Hypothalamus (tissue), 51 donors: ENCODE measurements at regions not wholly inside any gene's neighbourhood (a gene's known extent, or its start where the extent isn't known, plus 50 kb on each side); places are given as distances from the start of the nearest gene placed in this dataset.

Source experiments
- DNase-seq, 51 donors: peaks; one replicate each; lab custom pipeline; 2025; lab: John Stamatoyannopoulos, UW

DNA sequence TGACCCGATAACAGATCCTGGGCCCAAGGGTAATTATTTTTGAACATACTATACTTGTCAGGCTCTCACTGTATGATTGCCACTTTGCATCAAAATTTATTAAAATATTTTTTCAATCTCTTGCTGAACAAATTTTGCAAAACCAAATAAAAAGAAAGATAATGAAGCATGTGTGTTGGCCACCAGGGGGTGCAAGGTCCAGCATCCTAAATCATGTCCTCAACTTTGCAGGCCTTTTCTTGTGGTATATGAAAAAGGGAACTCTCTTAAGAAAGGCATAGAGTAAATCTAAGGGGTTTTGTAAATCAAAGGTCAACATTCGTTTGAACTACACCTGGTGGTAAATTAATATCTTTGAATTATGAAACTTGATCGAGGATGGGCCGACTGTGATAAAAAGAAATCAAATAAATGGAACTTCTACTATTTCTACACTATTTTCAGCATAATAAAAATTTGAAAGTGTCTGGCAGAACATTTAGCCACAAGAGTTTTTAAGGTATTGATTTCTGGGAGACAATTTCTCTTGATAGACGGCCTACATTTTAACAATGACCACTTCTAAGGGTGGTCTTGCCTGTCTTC lies 676.5 kb downstream of the DMRTA1 start:
- peak in 15 of 51 donors; percentile 0 to 31 (median 8) for DNase-seq

DNA sequence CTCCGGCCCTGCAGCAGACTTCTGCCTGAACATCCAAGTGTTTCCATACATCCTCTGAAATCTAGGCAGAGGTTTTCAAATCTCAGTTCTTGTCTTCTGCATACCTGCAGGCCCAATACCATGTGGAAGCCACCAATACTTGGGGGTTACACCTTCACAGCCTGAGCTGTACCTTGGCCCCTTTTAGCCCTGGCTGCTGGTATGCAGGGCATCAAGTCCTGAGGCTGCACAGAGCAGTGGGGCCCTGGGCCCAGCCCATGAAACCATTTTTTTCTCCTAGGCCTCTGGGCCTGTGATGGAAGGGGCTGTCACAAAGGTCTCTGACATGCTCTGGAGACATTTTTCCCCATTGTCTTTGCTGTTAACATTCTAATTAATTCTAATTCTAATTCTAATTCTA lies 680.6 kb downstream of the ELAVL2 start:
- no peak for DNase-seq

DNA sequence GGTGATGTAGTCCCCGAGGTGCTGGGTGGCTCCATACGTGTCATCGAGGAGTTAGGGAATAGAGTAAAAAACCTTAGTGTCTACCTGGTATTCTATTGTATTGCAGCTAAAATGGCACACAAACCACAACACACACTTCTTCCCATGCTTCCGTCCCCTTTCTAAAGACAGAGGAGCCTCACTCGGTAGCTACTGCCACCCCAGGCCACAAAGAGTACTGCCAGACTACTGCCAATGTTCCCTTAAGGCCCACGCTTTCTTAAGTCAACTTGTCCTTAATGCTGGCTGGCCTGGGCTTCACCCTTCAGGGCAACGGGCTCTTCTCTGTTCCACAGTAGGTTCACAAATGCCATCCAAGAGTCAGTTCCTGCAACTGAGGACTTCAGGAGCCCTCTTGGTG lies 673.0 kb downstream of the ELAVL2 start:
- no peak for DNase-seq

DNA sequence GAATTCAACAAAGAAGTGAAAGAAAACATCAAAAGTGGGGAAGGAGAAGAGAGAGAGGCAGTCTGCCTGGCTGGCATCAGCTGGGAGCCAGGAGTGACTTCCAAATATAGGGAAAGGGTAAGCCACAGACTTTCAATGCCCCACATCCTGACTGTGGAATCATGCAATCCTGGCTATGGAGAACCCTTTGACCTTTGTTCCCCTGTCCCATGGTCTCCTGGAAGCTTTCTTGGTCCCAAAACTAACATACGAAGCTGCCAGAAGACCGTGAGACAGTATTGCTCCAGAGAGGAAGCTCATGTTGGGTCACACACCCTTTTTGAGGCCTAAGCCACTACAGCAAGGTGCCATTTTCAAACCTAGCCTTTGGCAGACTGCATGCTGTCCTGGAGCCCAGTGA lies 665.5 kb downstream of the ELAVL2 start:
- DNase-seq: no peak

DNA sequence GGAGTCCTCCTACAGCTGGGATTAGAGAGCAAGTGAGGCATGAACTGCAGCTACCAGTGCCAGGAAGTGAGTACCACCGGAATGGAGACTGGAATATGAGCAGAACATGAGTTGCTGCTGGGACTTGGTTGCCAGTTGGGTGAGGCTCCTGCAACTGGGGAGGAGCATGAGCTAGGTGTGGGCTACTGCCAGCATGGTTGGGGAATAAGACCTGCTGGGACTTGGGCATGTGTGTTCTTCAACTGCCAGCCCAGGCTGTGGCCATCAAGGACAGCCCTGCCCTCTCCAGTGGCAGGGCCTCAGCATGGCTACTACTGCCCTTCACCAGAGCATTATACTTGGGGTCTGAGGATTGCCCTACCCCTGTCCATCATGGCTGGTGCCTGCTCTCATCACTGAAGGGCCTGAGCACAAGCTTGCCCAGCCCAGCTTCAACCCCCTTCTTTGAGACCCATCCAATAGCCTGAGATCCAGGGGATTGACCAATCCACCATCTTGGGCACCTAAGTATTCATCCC lies 665.0 kb downstream of the ELAVL2 start:
- DNase-seq: no peak

DNA sequence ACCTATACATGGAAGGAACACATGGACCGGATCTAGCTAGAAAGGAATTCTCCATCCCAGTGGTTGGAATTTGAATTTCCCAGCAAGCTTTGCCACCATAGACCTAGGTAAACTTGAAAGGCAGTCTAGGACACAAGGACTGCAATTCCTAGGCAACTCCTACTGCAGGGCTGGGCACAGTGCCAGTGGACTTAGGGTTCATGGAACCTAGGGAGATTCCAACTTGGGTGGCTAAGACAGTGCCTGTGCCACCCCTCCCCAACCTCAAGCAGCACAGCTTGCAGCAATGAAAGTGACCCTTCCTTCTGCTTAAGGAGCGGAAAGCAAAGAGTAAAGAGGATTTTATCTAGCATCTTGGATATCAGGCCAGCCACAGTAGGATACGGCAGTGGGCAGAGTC lies 663.3 kb downstream of the ELAVL2 start:
- DNase-seq: no peak

DNA sequence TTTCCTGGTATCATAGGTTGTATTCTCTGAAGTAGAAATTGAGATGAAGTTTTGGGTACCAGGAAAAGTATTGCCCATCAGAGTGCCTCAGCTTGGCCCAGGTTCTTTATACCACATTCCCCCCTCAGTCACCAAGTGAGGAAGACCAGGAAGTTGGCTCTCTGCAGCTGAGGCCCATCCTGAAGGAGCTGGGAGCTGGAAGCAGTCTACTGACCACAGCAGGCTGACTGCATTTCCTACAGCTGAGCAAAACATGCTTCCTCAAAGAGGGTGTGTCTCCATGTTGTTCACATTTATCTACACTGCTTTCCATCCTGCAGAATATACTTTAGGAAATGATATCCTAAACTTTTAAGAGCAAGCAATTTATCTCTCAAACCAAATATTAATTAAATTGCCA lies 654.6 kb downstream of the ELAVL2 start:
- DNase-seq: no peak

DNA sequence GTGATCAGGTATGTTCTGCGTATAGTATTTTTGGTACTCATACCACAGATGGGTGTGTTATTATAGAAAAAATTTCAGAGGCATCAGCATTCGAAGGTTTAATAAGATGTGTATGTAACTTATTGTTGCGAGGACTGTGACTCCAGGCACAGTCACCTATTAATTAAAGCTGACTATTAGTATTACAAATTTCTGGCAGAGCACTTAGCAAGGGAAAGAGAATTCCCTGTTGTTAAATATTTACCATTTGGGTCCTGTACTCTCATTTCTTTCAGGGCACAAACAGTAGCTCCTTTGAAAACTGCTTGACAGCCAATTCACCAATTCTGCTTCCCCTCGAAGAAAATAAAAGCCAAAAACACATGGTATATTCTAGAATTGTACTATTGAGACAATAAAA lies 653.8 kb downstream of the ELAVL2 start:
- no peak for DNase-seq

DNA sequence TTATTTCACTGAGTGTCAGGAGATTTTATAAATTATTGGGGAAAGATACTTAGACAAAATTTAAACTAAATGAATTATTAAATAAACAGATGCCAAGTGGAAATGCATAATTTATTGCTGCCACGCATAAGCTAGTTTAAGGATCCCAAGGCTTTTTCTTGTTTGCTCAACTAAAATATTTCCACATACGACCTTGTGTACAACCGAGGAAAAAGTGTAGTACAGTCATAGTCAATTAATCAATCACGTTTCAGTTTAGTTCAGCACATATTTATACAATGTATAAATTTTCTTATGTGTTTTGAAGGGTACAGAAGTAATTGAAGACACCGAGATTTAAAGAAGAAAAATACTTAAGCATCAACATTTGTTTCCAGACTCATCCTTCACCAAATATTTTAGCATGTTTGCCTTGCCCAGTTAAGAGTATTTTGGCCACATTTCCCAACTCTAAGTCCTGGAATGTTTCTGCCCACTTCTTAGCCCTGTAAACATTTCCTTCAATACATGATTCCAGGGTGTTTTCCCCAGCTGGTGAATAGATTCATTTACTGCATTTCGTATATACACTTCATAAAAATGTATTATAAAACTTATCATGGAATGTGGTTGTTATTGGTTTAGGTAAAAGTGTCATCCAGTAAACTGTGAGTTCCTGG lies 652.9 kb downstream of the ELAVL2 start:
- DNase-seq: no peak

DNA sequence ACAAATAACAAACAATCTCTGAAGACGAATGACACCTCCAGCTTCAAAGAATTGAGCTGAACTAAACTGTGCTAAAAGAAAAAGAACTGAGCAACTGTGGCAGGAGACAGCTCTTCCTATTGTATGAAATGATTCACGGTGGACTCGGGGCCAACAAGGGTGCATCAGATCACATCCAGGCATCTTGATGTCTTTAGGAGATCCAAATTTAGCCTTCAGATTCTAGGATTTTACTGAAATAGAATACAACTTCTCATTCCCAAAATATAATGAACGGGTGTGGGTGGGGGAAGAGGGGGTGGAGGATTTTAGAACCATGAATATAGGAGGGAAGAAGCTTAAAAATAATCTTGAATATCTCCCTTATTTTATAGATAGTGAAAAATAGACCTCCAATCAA lies 631.8 kb downstream of the ELAVL2 start:
- DNase-seq: no peak

DNA sequence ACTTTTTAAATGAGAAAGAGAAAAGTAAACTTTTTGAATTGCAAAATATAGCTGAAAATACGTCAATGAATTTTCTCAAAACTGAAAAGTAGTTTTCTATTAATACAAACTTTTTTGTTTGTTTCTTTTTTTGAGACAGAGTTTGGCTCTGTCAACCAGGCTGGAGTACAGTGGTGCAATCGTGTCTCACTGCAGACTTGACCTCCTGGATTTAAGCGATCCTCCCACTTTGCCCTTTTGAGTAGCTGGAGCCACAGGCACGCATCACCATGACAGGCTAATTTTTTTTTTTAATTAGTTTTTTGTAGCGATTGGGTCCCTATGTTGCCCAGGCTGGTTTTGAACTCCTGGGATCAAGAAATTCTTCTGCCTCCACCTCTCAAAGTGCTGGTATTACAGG lies 610.4 kb downstream of the ELAVL2 start:
- DNase-seq: no peak

DNA sequence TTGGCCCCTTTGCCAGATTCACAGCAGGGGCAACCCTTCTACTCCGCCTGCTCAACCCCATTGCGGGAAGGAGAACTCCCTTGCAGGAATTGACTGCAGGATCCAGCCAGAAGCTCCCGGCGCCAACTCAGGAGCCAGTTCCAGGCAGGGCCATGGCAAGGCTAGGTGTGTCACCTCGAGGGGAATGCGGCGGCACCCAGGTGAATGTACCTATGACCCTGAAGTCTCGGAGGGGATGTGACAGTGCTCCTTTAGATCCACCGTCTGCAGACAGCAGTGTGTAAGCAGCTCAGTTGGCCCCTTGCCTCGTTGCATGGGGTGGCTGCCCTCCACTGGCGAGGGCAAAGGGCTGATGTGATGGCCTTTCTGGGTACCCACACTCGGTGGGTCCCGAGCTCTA lies 606.6 kb downstream of the ELAVL2 start:
- DNase-seq: no peak

DNA sequence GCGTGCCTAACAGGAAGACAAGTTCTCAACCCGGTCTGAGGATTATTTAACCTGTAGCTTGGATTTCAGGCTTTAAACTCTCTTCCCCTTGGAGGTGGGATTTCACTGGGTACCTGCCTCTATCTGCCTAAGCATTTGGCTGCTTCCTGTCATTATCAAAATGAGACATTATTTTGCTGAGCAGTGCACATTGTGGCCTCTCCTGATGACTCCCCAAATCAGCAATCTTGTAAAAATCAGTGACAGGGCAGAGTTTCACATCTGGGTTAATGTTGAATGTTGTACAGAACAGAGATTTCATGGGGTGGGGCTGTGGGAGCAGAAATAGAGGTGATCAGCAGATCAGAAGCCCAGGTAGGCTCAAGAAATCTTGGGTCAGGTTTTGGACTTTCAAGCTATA lies 605.9 kb downstream of the ELAVL2 start:
- no peak for DNase-seq

DNA sequence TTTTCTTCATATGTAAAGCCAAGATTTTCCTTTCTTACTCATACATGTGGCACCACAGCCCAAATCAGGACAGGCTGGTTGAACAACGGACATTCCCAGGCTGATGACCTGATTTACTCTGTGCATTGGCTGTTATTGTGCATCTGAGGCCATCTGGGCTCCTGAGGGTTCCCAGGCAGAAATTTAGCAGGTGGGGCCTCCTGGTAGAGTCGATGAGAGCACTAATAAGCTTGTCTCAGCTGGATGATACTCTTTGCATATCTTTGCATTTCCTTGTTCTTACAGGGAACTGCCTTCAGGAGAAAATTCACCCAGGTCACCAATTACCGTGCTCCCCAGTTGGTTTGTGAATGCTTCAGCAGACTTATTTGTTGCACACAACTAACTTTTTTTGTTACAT lies 605.1 kb downstream of the ELAVL2 start:
- no peak for DNase-seq

DNA sequence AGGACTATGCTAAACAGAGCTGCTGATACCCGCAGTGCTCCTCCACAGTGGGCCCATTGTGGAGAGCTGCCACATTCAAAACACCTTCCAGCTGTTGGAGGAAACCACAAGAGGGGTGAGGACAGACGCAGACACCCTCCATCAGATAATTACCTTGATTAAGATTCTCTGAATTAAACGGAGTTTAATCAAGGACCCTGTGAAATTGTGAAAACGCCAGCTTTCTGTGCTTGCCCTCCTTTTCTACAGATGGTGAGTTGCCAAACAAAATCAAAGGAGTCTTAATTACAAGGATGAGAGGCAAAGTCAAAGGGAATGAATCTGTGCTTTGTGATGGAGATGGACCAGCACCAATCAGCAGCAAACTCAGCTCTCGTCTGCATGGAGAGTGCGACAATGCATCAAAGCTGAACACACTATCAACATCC lies 596.1 kb downstream of the ELAVL2 start:
- no peak for DNase-seq

DNA sequence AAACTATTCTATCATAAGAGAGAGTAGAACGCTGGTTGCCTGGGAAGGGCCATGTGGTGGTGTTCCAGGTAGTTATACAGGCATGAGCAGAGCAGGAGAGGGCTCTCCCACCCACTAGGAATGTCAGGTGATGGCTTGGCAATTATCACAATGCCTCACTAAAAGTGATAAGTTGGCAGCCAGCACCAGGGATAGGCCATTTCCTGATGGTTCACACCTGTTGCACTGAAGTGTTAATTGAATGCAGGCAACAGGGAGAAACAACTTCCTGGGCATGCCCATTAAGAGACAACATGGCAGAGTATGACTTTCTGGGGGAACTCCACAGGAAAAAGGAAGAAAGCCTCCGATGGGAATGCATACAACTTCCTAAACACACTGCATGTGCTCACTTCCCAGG lies 593.2 kb downstream of the ELAVL2 start:
- no peak for DNase-seq

DNA sequence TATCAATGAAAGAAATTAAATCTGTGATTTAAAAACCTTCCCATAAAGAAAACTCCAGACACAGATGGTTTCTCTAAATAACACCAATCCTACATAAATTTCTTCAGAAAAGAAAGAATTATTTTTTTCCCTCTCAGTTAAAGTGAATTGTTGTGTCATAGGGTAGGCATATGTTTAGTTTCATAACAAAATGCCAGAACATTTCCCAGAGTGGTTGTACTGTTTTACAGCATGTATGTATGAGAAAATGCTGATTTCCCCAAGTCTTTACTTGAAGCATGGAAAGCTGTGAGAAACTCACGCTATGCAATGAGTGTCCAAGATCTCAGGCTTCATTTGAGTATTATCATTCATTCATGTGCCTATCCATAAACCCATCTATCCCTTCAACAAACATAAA lies 582.5 kb downstream of the ELAVL2 start:
- no peak for DNase-seq

DNA sequence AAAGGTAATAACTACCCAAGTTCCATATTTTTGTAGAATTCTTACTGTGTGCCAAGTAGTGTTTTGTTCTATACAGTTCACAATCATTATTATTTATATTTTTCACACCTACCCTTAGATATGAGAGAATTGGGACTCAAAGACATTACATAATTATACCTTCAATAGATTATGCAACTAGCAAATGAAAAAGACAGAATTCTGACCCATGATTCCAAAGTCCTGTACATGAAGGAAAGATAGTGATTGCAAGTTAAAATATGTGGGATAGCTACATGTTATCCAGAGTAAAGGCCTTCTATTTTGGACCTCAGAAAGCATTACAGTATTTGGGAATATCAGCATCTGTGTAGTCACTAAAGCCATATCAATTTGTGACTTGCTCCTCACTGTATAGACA lies 581.0 kb downstream of the ELAVL2 start:
- DNase-seq: no peak

DNA sequence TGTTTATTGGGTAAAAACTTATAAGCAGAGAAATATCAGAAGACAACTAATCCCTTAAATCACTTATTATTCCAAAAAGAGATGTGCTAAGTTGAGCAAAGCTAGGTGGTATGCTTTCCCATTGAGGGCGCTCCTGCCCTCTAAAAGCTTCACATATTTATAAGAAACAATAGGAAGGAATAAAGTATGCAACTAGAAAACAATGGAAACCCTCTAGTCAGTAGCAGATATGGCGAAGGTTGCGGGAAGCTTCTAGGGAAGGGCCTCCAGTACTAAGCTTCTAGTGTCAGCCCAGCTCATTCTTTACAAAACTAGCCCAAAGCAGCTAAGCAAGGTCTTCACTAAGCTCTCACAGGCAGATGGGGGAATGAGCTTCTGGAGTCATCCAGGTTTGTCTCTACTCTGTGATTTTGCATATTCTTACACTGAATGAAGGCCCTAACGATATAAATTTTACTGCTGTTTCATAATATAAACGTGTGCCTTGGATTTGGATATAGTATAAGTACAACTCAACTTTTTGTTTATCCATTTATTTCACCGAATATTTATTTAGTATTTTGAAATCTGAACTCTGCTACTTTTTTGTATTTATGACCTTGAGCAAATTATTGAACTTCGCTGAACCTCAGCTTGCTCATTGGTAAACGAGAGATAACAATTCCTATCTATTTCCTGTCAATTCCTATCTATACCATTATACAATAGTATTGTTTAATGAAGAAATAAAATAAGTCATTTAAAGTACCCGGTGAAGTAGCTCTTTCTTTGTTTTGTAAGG lies 571.4 kb downstream of the ELAVL2 start:
- DNase-seq: no peak

DNA sequence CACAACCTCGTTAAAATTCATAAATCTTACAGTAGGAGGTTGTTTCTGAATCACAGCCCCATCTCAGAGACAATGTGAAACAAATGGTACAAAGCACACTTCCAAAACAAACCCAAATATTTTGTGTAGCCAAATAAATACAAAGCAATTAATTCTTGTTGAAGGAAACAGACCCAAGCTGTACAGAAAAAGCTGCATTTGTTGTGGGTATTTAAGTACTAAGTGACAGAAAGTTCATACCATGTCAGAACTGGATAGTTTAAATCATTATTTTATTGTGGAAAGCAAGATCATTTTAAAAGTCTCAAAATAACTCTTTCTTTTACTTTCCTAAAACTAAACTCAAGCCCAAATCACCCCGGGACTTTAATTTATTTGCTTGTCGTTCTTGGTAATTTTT lies 570.7 kb downstream of the ELAVL2 start:
- DNase-seq: no peak

DNA sequence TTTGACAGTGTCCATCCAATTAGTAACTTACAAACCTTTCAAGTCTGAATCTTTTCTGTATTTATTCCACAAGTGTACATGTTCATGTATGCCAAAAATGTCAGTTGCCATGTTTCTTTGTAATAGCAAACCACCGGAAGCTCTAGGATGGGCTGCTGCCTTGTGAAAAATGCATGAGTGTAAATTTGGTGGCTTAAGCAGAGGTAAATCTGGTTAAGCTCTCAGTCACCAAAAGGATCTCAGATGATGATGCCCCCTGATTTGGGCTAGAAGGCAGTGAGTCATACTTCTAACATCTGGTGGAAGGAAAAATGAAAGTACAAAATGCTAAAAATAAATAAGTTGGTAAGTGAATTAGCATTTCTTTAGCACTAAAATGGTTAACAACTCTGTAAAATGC lies 567.5 kb downstream of the ELAVL2 start:
- no peak for DNase-seq

DNA sequence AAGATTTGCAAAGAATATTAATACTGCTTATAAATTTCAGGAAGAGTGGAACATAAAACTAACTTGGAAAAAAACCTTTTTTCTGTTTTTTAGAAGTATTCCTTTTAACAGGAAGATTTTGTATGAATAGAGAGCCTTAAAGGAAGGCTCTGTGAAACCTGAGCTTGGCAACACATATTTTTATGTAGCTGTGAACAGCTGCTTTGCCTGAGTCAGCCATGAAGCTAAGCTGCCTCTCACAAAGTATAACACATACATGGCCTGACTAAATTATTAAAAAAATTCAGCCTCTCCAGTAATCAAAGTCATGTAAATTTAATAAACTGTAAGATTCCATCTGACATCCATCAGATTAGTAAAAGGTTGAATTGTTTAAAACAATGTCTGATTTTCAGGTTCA lies 547.5 kb downstream of the ELAVL2 start:
- no peak for DNase-seq
